ENCODE measurements at regions not wholly inside any gene's neighbourhood (a gene's known extent, or its start where the extent isn't known, plus 50 kb on each side); places are given as distances from the start of the nearest gene placed in this dataset.

DNA sequence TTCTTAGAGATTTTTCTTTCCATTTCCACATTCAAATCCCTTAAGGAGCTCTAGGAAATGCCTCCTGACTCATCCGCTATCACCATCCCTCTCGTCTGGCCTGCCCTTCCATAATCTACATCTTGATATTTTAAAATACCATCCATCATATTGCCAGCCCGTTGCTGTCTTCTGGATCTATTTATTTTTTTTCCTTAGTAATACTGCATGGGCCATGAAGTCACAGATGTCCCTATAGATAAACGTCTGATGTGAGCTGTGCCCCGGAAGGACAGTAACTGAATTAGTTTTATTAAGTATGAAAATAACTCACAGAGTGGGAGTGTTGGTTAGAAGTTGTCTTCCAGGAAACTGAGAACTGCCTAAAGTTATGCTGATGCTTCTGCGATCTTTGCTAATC is 76.2 kb downstream of the KLF6 start:
- no peak for TF ChIP-seq POLR2AphosphoS5 (IDR thresholded peaks at IDR 0.05; ENCODE audit: insufficient read depth in 1 of 2, low read depth in 1 of 2)
- TF ChIP-seq, protein P1, sequence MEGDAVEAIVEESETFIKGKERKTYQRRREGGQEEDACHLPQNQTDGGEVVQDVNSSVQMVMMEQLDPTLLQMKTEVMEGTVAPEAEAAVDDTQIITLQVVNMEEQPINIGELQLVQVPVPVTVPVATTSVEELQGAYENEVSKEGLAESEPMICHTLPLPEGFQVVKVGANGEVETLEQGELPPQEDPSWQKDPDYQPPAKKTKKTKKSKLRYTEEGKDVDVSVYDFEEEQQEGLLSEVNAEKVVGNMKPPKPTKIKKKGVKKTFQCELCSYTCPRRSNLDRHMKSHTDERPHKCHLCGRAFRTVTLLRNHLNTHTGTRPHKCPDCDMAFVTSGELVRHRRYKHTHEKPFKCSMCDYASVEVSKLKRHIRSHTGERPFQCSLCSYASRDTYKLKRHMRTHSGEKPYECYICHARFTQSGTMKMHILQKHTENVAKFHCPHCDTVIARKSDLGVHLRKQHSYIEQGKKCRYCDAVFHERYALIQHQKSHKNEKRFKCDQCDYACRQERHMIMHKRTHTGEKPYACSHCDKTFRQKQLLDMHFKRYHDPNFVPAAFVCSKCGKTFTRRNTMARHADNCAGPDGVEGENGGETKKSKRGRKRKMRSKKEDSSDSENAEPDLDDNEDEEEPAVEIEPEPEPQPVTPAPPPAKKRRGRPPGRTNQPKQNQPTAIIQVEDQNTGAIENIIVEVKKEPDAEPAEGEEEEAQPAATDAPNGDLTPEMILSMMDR (IDR thresholded peaks at IDR 0.05) = no peak
- no peak for TF ChIP-seq POLR2A (IDR thresholded peaks at IDR 0.05)

Measured in vagina (tissue), 2 donors.